Peyer's patch (tissue), 4 donors: ENCODE measurements at regions not wholly inside any gene's neighbourhood (a gene's known extent, or its start where the extent isn't known, plus 50 kb on each side); places are given as distances from the start of the nearest gene placed in this dataset.

ENCODE experiments used
- POLR2A ChIP-seq, 2 donors: fragments of 450-650 bp; IDR thresholded peaks; one replicate each; pipeline ENCODE4 v1.5.1; 2017; ENCODE audit warnings: antibody characterized with exemption in 2 of 2, mild to moderate bottlenecking in 2 of 2, moderate library complexity in 2 of 2
- TF ChIP-seq, protein P1 (sequence below), 6 experiments: fragments of 450-650 bp in 4 of 6; fragments of 200-600 bp in 2 of 6; sonication (generic) in 1 of 6; IDR thresholded peaks; one replicate each; pipeline ENCODE4 v1.5.1; 2017 to 2019; ENCODE audit warnings: antibody characterized with exemption in 6 of 6, mild to moderate bottlenecking in 3 of 6, moderate library complexity in 1 of 6

DNA sequence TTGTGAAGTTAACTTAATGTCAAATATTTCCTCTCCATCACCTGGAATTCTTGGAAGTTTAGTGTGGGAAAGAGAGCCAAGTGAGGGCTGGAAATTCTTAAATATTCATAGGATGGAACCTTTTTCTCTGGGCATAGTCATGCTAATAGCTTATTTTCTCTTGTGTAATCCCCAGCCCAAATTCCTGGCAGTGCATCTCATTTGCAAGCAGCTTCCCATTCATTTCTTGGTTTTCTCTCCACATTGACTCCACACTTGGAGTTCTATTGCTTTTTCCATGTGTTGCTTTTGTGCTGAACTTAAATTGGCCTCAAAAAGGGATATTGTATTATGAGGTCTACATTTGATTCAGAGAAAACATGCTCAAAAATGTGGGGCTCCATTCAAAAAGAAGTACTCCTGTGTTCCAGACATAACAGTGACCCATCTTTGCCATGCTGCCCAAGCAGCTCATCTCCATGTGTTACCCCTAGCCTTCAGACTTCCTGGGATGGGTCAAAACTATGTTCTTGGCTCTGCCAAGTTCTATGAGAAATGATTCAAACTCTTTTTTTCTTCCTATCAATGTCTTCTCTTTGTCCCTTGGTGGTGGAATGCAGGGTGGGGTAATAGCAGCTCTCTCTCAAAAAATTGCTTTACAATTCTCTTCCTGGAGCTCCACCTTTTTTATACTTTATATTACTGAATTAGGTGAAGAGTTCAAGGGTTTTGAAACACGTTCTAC is 2471.5 kb downstream of the PCDH9 start:
- TF ChIP-seq, protein P1, sequence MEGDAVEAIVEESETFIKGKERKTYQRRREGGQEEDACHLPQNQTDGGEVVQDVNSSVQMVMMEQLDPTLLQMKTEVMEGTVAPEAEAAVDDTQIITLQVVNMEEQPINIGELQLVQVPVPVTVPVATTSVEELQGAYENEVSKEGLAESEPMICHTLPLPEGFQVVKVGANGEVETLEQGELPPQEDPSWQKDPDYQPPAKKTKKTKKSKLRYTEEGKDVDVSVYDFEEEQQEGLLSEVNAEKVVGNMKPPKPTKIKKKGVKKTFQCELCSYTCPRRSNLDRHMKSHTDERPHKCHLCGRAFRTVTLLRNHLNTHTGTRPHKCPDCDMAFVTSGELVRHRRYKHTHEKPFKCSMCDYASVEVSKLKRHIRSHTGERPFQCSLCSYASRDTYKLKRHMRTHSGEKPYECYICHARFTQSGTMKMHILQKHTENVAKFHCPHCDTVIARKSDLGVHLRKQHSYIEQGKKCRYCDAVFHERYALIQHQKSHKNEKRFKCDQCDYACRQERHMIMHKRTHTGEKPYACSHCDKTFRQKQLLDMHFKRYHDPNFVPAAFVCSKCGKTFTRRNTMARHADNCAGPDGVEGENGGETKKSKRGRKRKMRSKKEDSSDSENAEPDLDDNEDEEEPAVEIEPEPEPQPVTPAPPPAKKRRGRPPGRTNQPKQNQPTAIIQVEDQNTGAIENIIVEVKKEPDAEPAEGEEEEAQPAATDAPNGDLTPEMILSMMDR (IDR thresholded peaks at IDR 0.05), result no peak
- TF ChIP-seq POLR2A (IDR thresholded peaks at IDR 0.05), result no peak
